NCI-H1436 (cell line): ENCODE measurements at regions not wholly inside any gene's neighbourhood (a gene's known extent, or its start where the extent isn't known, plus 50 kb on each side); places are given as distances from the start of the nearest gene placed in this dataset.

ENCODE experiments used
- DNase-seq: peaks from one replicate; lab custom pipeline; 2025; lab: John Stamatoyannopoulos, UW

- DNase-seq = no peak
Observed at GRCh38 chr1:235925016-235925415, 58.3 kb upstream of the LYST start.

- DNase-seq = peak; percentile 77
Observed at GRCh38 chr1:235923466-235924021, 56.8 kb upstream of the LYST start.

GRCh38 chr1:235920596-235921375 is 54.1 kb upstream of the LYST start:
- no peak for DNase-seq

- DNase-seq = no peak
Observed at GRCh38 chr1:235919833-235920441, 53.2 kb upstream of the LYST start.

- DNase-seq = no peak
Observed at GRCh38 chr1:235919127-235919832, 52.6 kb upstream of the LYST start.

- DNase-seq = no peak
Observed at GRCh38 chr1:235918465-235918864, 51.8 kb upstream of the LYST start.

- DNase-seq = no peak
Observed at GRCh38 chr1:235918032-235918431, 51.3 kb upstream of the LYST start.

GRCh38 chr1:235917267-235917811 is 50.6 kb upstream of the LYST start:
- DNase-seq = peak; percentile 75
